H1 (cell line): ENCODE measurements at regions not wholly inside any gene's neighbourhood (a gene's known extent, or its start where the extent isn't known, plus 50 kb on each side); places are given as distances from the start of the nearest gene placed in this dataset.

Experiments used
- CTCF ChIA-PET: fragments of 300-600 bp; sonication (Branson Sonifier 250); formaldehyde crosslinking; loops from one replicate; lab custom pipeline; 2021; ENCODE audit not compliant: partially characterized antibody; lab: Charles Lee
- POLR2A ChIA-PET: fragments of 300-600 bp; sonication (Branson Sonifier 250); formaldehyde crosslinking; loops from one replicate; lab custom pipeline; 2021; ENCODE audit warnings: inconsistent platforms; ENCODE audit not compliant: partially characterized antibody; lab: Charles Lee
- DNase-seq, 2 experiments: peaks; one replicate each; pipeline versions ENCODE4 v3.0.0 to v3.0.0-alpha.2; 2010 to 2022; ENCODE audit warnings: low spot score in 2 of 2, low read depth in 1 of 2, mixed read lengths in 1 of 2
- FAIRE-seq: peaks from 2 replicates; lab custom pipeline; 2011; peaks lifted over from hg19 to GRCh38; lab: Jason Lieb, UNC
- H2AFZ ChIP-seq: 2 replicates; pipeline ENCODE4 v1.8.1; 2012; ENCODE audit warnings: low read length, inconsistent platforms
- H2AK5ac ChIP-seq: 2 replicates; pipeline ENCODE4 v1.6.1; 2013; ENCODE audit warnings: low read depth, low read length
- H2BK120ac ChIP-seq: replicated peaks from 2 replicates; pipeline ENCODE3; 2013; ENCODE audit warnings: low read depth, low read length, inconsistent platforms
- H2BK12ac ChIP-seq: 2 replicates; pipeline ENCODE4 v1.6.1; 2013; ENCODE audit warnings: low read depth, low read length
- H2BK15ac ChIP-seq: 2 replicates; pipeline ENCODE4 v1.6.1; 2013; ENCODE audit warnings: low read length
- H2BK20ac ChIP-seq: 2 replicates; pipeline ENCODE4 v1.6.1; 2013; ENCODE audit warnings: low read length
- H2BK5ac ChIP-seq: 2 replicates; pipeline ENCODE4 v1.6.1; 2013; ENCODE audit warnings: low read depth, low read length
- H3K14ac ChIP-seq: 2 replicates; pipeline ENCODE4 v1.6.1; 2013; ENCODE audit warnings: inconsistent platforms; ENCODE audit not compliant: insufficient read length
- H3K18ac ChIP-seq: 2 replicates; pipeline ENCODE4 v1.6.1; 2013; ENCODE audit warnings: low read length; ENCODE audit errors: extremely low read depth
- H3K23ac ChIP-seq: 2 replicates; pipeline ENCODE4 v1.6.1; 2013; ENCODE audit warnings: inconsistent platforms; ENCODE audit not compliant: insufficient read length
- H3K23me2 ChIP-seq: 2 replicates; pipeline ENCODE4 v1.6.1; 2013; ENCODE audit warnings: low read depth, low read length
- H3K27ac ChIP-seq: 2 replicates; pipeline ENCODE4 v1.6.1; 2011; ENCODE audit warnings: low read depth, low read length, inconsistent platforms
- H3K27me3 ChIP-seq, 4 experiments: replicated peaks in 1 of 4; 1 replicate in 1 of 4; 2 replicates in 3 of 4; pipeline versions ENCODE4 v1.6.1 to v1.8.1; 2011 to 2013; ENCODE audit warnings: low read length in 3 of 4, mild to moderate bottlenecking in 3 of 4, inconsistent platforms in 2 of 4, mixed read lengths in 2 of 4, moderate library complexity in 1 of 4; ENCODE audit not compliant: control insufficient read depth in 3 of 4, insufficient read depth in 3 of 4; ENCODE audit errors: extremely low read depth in 1 of 4
- H3K36me3 ChIP-seq, 4 experiments: 2 replicates each; pipeline versions ENCODE4 v1.6.1 to v1.8.1; 2011 to 2013; ENCODE audit warnings: mild to moderate bottlenecking in 4 of 4, low read length in 3 of 4, moderate library complexity in 2 of 4, control low read depth in 1 of 4, inconsistent platforms in 1 of 4; ENCODE audit not compliant: insufficient read depth in 4 of 4, control insufficient read depth in 2 of 4
- H3K4ac ChIP-seq: replicated peaks from 2 replicates; pipeline ENCODE3; 2013; ENCODE audit warnings: low read length, low read depth, mixed read lengths, inconsistent platforms; ENCODE audit not compliant: insufficient read length
- H3K4me1 ChIP-seq, 4 experiments: replicated peaks in 1 of 4; 1 replicate in 1 of 4; 2 replicates in 3 of 4; pipeline versions ENCODE4 v1.6.1 to v1.8.1; 2011 to 2013; ENCODE audit warnings: low read length in 3 of 4, inconsistent platforms in 2 of 4, mixed read lengths in 1 of 4; ENCODE audit not compliant: insufficient read depth in 4 of 4, control insufficient read depth in 3 of 4
- H3K4me2 ChIP-seq, 2 experiments: 2 replicates each; pipeline versions ENCODE4 v1.6.1 to v1.8.1; 2011 to 2013; ENCODE audit warnings: low read depth in 2 of 2, low read length in 2 of 2, control low read depth in 1 of 2, inconsistent platforms in 1 of 2, mild to moderate bottlenecking in 1 of 2; ENCODE audit not compliant: insufficient read depth in 1 of 2
- H3K4me3 ChIP-seq, 4 experiments: fragments of 200-600, 300-600 bp in 1 of 4; sonication (generic), shearing (Covaris generic), sonication (Bioruptor Twin) in 1 of 4; 2 replicates each; pipeline versions ENCODE4 v1.5.1 to v1.8.1; 2011 to 2016; ENCODE audit warnings: low read length in 4 of 4, low read depth in 3 of 4, control low read depth in 2 of 4, inconsistent platforms in 2 of 4, mild to moderate bottlenecking in 2 of 4, mixed read lengths in 1 of 4, moderate library complexity in 1 of 4; ENCODE audit not compliant: insufficient read depth in 2 of 4; ENCODE audit errors: extremely low read depth in 1 of 4
- H3K56ac ChIP-seq: replicated peaks from 2 replicates; pipeline ENCODE3; 2013; ENCODE audit warnings: low read depth, mild to moderate bottlenecking, mixed read lengths, low read length, inconsistent platforms; ENCODE audit not compliant: insufficient read length
- H3K79me1 ChIP-seq: 2 replicates; pipeline ENCODE4 v1.6.1; 2013; ENCODE audit warnings: low read depth, low read length, control low read depth
- H3K79me2 ChIP-seq, 2 experiments: 2 replicates each; pipeline versions ENCODE4 v1.6.1 to v1.8.1; 2012 to 2013; ENCODE audit warnings: low read length in 2 of 2, mild to moderate bottlenecking in 2 of 2, inconsistent platforms in 1 of 2; ENCODE audit not compliant: insufficient read depth in 2 of 2, control insufficient read depth in 1 of 2
- H3K9ac ChIP-seq, 4 experiments: replicated peaks in 1 of 4; 1 replicate in 1 of 4; 2 replicates in 3 of 4; pipeline versions ENCODE4 v1.6.1 to v1.8.1; 2011 to 2013; ENCODE audit warnings: low read depth in 3 of 4, low read length in 3 of 4, control low read depth in 2 of 4, mild to moderate bottlenecking in 2 of 4, moderate library complexity in 2 of 4, inconsistent platforms in 1 of 4; ENCODE audit errors: extremely low read depth in 1 of 4
- H3K9me3 ChIP-seq, 2 experiments: 2 replicates each; pipeline versions ENCODE4 v1.6.1 to v1.8.1; 2012 to 2013; ENCODE audit warnings: mild to moderate bottlenecking in 2 of 2, moderate library complexity in 2 of 2, control low read depth in 1 of 2, inconsistent platforms in 1 of 2, low read depth in 1 of 2, low read length in 1 of 2, mixed read lengths in 1 of 2; ENCODE audit not compliant: insufficient read depth in 2 of 2
- H4K20me1 ChIP-seq, 2 experiments: replicated peaks in 1 of 2; 2 replicates each; pipeline versions ENCODE3 to v1.8.1; 2011 to 2013; ENCODE audit warnings: inconsistent platforms in 2 of 2, low read length in 2 of 2, mild to moderate bottlenecking in 1 of 2; ENCODE audit not compliant: insufficient read depth in 2 of 2, control insufficient read depth in 1 of 2
- H4K5ac ChIP-seq: 2 replicates; pipeline ENCODE4 v1.6.1; 2013; ENCODE audit warnings: low read length, low read depth, mixed read lengths, inconsistent platforms; ENCODE audit not compliant: insufficient read length
- H4K8ac ChIP-seq: 2 replicates; pipeline ENCODE4 v1.8.0; 2013; ENCODE audit warnings: mild to moderate bottlenecking, moderate library complexity, low read length, inconsistent platforms; ENCODE audit not compliant: insufficient read depth; ENCODE audit errors: extremely low read depth
- H4K91ac ChIP-seq: replicated peaks from 2 replicates; pipeline ENCODE3; 2013; ENCODE audit warnings: low read length, mixed read lengths, inconsistent platforms; ENCODE audit not compliant: insufficient read length
- EZH2 ChIP-seq: fragments of 200-600 bp; sonication (generic); IDR thresholded peaks from 2 replicates; pipeline ENCODE4 v1.7.1; 2012; ENCODE audit warnings: low read depth, mild to moderate bottlenecking, moderate library complexity, low read length, inconsistent platforms; ENCODE audit not compliant: severe bottlenecking
- JUND ChIP-seq: IDR thresholded peaks from 2 replicates; pipeline ENCODE4 v1.6.1; 2011; ENCODE audit warnings: mild to moderate bottlenecking, improper control_type of control experiment, low read length
- SIRT6 ChIP-seq: IDR thresholded peaks from one replicate; pipeline ENCODE4 v1.7.1; 2012; ENCODE audit warnings: low read length, inconsistent platforms
- WGBS, 2 experiments: shearing (Covaris generic) in 1 of 2; methylation state at CpG; one replicate each; pipeline versions ENCODE4 v1.1.6 to v1.1.7; 2013 to 2015; ENCODE audit warnings: low lambda C conversion rate in 2 of 2, mixed read lengths in 2 of 2, inconsistent platforms in 1 of 2, low coverage in 1 of 2, missing lambda C conversion rate in 1 of 2; ENCODE audit not compliant: insufficient replicate concordance in 2 of 2, insufficient coverage in 1 of 2, insufficient read length in 1 of 2; ENCODE audit errors: extremely low coverage in 1 of 2, missing lambda C conversion rate in 1 of 2; 5-methylcytosine and 5-hydroxymethylcytosine counted together
- TF ChIP-seq, protein P1 (sequence below): IDR thresholded peaks from 2 replicates; pipeline ENCODE4 v1.6.1; 2011; ENCODE audit warnings: low read length, improper control_type of control experiment

GRCh38 chr6:76789580-76789979 is 673.7 kb downstream of the HTR1B start:
- ChIA-PET CTCF (interaction anchor here (0.8 kb wide), 1 partner anchor 10 kb away, joined by 3 read pairs; no protein-coding TSS in a partner anchor), POLR2A (no interaction called here)
- Histone ChIP-seq H3K4ac (no peak overlapping the region), H4K5ac (no peak overlapping the region), H3K9ac (no peak overlapping the region), H2BK20ac (no peak overlapping the region), H3K18ac (no peak overlapping the region), H3K4me2 (no peak overlapping the region), H3K27ac (no peak overlapping the region), H2AK5ac (no peak overlapping the region), H2BK12ac (no peak overlapping the region), H3K36me3 (no peaks in the 10 kb centered on the region), H4K20me1 (no peaks in the 10 kb centered on the region), H4K91ac (no peak overlapping the region), H2BK120ac (no peak overlapping the region), H3K4me3 (no peak overlapping the region), H3K23ac (no peak overlapping the region), H3K56ac (no peak overlapping the region), H2BK15ac (no peak overlapping the region), H3K27me3 (no peaks in the 10 kb centered on the region), H3K4me1 (no peaks in the 10 kb centered on the region), H3K23me2 (no peaks in the 10 kb centered on the region), H2BK5ac (no peak overlapping the region), H2AFZ (no peak overlapping the region), H4K8ac (no peak overlapping the region), H3K79me1 (no peaks in the 10 kb centered on the region), H3K79me2 (no peaks in the 10 kb centered on the region), H3K9me3 (0 out of 4 replicates have a peak, but pooled peaks cover 3% of the 10 kb centered on the region in 2 experiments), H3K14ac (no peak overlapping the region)
- DNase-seq (no peak), FAIRE-seq (no peak)
- WGBS, 2 experiments = 92% methylated on average over 3 of the region's 3 CpGs; no CpG with 5 or more reads in 1 of the 2 experiments
- TF ChIP-seq JUND (no peak), SIRT6 (no peak), EZH2 (no peak)
- TF ChIP-seq, protein P1, sequence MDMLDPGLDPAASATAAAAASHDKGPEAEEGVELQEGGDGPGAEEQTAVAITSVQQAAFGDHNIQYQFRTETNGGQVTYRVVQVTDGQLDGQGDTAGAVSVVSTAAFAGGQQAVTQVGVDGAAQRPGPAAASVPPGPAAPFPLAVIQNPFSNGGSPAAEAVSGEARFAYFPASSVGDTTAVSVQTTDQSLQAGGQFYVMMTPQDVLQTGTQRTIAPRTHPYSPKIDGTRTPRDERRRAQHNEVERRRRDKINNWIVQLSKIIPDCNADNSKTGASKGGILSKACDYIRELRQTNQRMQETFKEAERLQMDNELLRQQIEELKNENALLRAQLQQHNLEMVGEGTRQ = no peak
